KOPT-K1 (cell line): ENCODE measurements at regions not wholly inside any gene's neighbourhood (a gene's known extent, or its start where the extent isn't known, plus 50 kb on each side); places are given as distances from the start of the nearest gene placed in this dataset.
"Not testable (repeated sequence)": the region's sequence is repeated elsewhere in the genome, so short reads cannot be mapped to it uniquely, and the experiment has no call there.

Source experiments
- H3K27ac ChIP-seq: fragments of 200-600 bp; sonication (generic); 2 replicates; pipeline ENCODE4 v1.5.1; 2016; ENCODE audit warnings: antibody characterized with exemption, mild to moderate bottlenecking, low read depth, low read length; ENCODE audit not compliant: poor library complexity, severe bottlenecking
- H3K36me3 ChIP-seq: fragments of 200-600 bp; sonication (generic); 2 replicates; pipeline ENCODE4 v1.5.1; 2017; ENCODE audit warnings: antibody characterized with exemption, mild to moderate bottlenecking, low read length, moderate library complexity; ENCODE audit not compliant: insufficient read depth
- H3K9me3 ChIP-seq: fragments of 200-600 bp; sonication (generic); 2 replicates; pipeline ENCODE4 v1.5.1; 2017; ENCODE audit warnings: antibody characterized with exemption, low read length, mild to moderate bottlenecking; ENCODE audit not compliant: insufficient read depth, poor library complexity, severe bottlenecking

DNA sequence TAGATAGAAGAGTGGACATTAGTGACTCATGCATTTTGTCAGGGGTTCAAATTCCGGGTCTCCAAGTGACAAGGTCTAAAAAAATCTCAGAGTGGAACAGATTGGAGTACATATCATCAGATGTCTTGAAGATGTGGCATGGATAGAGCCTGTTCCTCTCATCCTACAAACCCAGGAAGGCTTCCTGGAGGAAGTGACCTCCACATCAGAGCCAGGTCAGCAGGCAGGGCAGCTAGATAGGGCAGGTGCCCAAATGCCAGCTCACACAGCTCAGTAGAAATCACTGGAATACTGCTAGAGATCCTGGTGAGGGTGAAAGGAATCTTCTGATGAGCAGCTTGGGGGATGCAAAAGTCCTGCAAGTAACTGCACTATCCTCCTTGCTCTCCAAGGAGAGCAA is 196.6 kb upstream of the SDK2 start:
- peaks cover 19% of the 10 kb centered on the region for H3K9me3 ChIP-seq
- no peaks in the 10 kb centered on the region for H3K36me3 ChIP-seq
- no peak overlapping the region for H3K27ac ChIP-seq

DNA sequence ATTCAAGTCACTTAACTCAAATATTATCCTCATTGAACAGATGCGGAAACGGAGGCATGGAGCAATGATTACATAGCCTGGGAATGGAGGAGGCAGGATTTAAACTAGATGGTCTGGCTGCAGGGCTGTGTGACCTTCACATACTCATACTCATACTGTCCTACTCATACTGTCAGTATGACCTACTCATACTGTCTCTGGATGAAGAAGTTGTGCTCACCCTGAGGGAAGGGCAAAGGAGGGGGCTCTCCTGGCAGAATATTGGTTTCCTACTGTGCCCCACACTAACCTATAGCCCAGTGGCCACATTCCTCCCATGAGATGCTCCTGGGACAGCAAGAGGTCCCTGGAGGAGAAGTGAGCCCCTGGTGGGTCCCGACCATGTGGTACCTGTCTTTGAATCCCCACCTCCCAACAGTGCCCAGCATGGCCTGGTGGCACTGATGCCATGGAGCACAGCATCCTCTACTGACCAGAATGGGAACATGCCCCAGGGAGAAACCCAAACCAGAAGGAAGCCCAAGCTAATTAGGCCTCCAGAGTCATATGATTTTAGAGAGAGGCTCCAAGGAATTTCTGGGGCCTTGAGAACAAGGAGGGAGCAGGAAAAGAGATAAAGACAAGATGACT is 197.3 kb upstream of the SDK2 start:
- Histone ChIP-seq H3K27ac (no peak overlapping the region), H3K36me3 (no peaks in the 10 kb centered on the region), H3K9me3 (peaks cover 12% of the 10 kb centered on the region)

DNA sequence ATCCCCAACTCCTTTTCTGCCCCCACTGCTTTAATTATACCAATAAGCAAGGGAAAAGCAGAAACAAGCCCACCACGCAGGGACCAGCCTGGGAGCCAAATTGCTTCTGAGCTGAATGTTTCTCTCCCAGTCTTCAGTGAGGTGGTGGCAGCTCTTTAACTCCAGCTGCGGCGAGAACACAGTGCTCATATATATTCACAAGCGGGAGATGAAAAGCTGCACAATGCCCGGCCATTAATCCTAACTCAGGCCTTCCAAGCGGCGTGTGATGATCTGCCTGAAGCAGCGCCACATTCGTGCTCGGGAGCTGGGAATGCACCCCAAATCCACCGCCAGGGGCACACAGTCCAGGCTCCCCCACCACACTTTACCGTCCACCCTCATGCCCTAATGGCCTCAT is 203.7 kb upstream of the SDK2 start:
- no peaks in the 10 kb centered on the region for H3K36me3 ChIP-seq
- no peak overlapping the region for H3K27ac ChIP-seq
- H3K9me3 ChIP-seq: peaks cover 1% of the 10 kb centered on the region

DNA sequence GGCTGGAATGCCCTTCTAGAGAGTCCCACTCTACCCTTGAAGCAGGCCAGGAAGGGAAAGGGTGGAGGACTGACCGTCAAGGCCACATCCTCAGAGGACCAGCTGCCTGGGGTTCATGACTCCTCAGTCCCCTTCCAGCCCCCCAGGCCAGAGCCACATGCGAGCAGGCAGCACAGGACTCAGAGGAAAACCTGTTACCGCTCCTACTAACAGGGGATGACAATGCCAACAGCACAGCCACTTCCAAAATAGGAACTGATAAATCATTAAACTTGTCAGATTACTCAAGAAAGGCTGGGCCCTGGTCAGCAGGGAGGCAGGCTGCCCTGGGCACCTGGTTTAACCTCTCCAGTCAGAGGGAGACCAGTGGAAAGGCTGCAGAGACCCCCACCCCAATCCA is 206.2 kb upstream of the SDK2 start:
- no peak overlapping the region for H3K27ac ChIP-seq
- peaks cover 19% of the 10 kb centered on the region for H3K9me3 ChIP-seq
- no peaks in the 10 kb centered on the region for H3K36me3 ChIP-seq

DNA sequence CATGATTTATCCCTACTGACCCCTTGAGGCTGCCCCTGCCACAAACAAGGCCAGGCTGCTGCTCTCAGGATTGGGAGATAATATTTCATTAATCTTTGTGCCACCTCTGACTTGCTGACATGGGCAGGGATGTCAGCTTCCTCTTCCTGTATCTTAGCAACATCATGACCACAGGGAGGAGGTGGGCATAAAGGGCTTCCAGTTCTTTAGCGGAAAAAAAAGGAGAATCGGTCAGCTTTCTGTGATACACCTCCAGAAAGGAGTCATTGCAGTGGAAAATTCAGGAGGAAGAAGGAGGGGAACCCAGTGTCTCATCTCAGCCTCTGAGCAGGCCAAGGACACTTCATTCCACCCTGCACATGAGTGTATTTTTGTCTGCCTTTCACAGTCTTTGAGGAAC is 206.8 kb upstream of the SDK2 start:
- Histone ChIP-seq H3K27ac (no peak overlapping the region), H3K9me3 (peaks cover 24% of the 10 kb centered on the region), H3K36me3 (no peaks in the 10 kb centered on the region)

DNA sequence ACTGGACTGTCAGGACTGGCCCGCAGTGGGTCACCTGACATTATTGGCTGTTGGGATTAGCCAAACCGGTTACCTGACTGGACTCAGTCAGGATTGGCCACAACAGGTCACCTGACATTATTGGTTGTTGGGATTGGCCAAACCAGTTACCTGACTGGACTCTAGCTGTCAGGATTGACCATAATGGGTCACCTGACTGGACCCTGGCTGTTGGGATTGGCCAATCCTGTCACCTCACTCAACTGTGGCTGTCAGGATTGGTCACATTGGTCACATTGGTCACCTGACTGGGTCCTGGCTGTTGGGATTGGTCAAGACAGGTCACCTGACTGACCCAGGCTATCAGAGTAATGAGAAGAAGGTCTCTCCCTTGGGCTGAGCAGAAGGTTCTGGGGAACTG is 207.7 kb upstream of the SDK2 start:
- Histone ChIP-seq H3K27ac (no peak overlapping the region), H3K36me3 (no peaks in the 10 kb centered on the region), H3K9me3 (peaks cover 24% of the 10 kb centered on the region)

DNA sequence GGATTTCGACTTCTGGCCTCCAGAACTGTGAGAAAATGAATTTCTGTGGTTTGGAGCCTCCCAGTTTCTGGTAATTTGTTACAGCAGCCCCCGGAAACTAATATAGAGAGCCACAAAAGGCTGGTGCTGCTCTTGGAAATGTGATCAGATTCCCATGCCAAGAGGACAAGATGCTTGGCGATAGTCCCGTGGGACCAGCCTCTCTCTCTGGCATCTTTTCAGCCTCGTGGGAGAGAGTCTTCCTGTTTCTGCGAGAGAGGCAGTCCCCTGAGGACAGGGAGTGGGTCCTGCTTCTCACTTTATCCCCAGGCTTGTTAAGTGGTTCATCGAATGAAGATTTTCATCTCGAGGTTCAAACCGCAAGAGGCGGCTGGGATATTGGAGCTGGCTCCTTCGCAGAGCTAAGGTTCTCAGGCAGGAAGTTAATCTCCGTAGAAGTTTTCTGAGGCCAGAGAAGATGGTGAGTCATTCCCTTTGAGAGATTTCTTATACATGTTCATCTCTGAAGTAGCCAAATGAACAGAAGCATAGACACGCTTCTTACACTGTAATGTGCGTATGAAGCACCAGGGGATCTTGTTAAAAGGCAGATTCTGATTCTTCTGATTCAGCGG is 211.6 kb upstream of the SDK2 start:
- Histone ChIP-seq H3K9me3 (peaks cover 24% of the 10 kb centered on the region), H3K27ac (no peak overlapping the region), H3K36me3 (no peaks in the 10 kb centered on the region)

DNA sequence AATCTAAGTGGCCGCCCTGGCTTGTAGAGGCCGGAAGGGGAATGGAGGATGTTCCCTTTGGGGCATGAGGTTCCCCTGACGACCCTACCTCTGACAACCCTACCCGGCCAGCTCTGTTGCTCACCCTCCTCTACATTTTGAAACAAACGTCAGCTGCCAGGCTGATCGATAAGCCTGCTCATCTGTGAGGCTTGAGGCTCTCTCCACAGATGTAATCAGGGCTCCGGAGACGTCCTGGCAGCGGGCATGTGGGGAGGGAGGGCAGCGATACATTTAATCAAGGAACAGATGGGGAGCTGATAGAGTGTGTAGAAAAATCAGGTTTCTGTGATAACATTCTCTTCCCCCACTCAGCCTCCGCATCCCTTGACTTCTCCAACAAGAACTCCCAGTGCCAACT is 212.3 kb upstream of the SDK2 start:
- H3K36me3 ChIP-seq: no peaks in the 10 kb centered on the region
- peaks cover 24% of the 10 kb centered on the region for H3K9me3 ChIP-seq
- H3K27ac ChIP-seq: no peak overlapping the region

DNA sequence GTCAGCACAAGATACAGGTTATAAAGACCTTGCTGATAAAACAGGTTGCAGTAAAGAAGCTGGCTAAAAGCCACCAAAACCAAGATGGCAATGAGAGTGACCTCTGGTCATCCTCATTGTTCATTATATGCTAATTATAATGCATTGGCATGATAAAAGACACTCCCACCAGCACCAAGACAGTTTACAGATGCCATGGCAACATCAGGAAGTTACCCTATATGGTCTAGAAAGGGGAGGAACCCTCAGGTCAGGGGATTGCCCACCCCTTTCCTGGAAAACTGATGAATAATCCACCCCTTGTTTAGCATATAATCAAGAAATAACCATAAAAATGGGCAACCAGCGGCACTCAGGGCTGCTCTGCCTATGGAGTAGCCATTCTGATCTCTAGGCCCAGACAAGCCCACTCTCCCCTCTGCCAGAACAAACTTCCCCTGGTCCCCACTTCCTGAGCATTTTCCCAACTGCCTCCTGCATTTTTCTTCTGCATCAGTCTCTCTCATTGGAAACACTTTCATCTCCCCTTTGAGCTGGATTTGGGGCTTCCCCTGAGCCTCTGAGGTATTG is 215.3 kb upstream of the SDK2 start:
- not testable (repeated sequence) for H3K36me3 ChIP-seq, H3K27ac ChIP-seq, H3K9me3 ChIP-seq

DNA sequence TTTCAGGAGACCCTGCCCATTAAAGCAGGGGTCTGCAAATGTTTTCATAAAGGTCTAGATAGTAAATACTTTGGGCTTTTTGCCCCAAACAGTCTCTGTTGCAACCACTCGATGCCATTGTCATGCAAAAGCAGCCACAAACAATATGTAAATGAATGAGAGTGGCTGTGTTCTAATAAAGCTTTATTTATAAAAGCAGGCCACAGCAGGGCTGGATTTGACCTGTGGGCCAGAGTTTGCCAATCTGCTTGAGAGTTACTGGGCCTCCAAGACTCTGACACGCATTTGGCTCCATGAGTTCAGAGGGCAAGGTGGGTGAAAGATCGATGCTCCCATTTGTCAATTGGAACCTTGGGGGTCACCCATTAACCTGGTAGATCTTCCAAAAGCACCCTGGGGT is 217.3 kb upstream of the SDK2 start:
- Histone ChIP-seq H3K27ac (no peak overlapping the region), H3K9me3 (no peaks in the 10 kb centered on the region), H3K36me3 (no peaks in the 10 kb centered on the region)

DNA sequence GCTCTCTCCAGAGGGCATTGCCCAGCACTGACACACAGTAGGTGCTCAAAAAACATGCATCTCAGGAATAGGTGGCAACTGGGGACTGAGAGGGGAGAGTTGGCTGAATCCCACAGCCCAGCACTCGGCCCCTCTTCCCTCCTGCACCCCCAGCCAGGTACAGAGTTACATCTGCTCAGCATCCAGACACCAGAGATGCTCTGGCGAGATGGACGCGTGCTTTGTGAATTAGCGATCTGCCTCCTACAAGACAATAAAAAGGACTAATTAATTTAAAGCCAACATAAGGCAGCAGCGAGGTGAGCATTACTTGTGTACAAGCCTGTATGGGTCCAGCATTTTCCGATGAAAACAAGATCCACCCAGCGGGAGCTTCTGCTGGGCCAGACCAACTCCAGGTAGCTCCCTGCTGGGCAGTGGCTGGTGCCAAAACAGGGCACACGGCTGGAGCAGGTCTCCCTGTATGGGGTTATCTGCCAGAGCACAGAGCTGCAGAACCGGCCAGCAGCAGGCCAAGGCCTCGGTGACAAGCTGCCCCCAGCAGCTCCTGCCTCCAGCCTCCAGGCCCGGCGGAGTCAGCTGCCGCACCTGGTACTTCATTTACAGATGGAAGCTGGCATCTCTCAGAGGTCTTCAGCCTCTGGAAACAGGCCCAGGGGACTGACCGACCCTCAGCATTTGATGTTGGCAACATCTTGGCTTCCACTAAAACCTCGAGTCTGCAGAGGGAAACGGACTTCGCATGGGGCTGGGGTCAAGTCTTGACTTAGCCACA is 219.7 kb upstream of the SDK2 start:
- H3K36me3 ChIP-seq: no peaks in the 10 kb centered on the region
- no peaks in the 10 kb centered on the region for H3K9me3 ChIP-seq
- no peak overlapping the region for H3K27ac ChIP-seq

DNA sequence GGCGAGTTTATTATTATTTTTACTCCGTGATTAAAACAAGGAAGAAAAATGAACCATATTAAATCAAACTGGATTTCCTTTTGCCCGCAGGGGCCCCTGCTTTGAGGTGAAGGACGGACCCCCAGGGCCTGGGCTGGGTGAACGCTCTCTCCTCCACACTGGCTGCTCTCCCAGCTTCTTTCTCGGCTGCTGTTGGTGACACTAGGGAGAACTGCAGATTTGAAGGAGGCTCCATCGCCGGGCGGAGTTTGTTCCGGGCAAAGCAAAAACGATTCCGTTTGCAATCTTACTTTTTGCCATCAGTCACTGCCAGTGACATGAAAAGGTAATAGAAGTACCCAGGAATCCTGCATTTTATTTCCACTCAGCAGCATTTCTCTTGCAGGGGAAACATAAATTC is 221.6 kb upstream of the SDK2 start:
- H3K36me3 ChIP-seq: no peaks in the 10 kb centered on the region
- H3K9me3 ChIP-seq: no peaks in the 10 kb centered on the region

DNA sequence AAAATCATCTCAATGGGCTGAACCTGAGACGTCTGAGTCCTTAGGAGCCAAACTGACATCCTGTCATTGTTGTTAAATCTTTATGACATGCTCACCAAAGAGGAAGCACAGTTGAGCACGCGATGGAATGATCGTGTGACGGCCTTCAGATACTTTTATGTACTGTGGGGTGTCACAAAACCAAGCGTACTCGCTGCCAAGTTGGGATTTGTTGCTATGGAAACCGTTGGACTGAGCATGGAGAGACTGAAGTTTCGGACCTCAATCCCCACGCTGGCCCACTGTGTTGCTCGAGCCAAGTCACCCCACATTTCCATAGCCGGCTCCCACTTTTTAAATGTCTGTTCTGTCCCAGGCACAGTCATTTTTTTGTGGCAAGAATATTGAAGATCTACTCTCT is 222.8 kb upstream of the SDK2 start:
- Histone ChIP-seq H3K27ac (no peak overlapping the region), H3K9me3 (no peaks in the 10 kb centered on the region), H3K36me3 (no peaks in the 10 kb centered on the region)

More for the DNA sequence above, 221.6 kb upstream of the SDK2 start:
- no peak overlapping the region for H3K27ac ChIP-seq

DNA sequence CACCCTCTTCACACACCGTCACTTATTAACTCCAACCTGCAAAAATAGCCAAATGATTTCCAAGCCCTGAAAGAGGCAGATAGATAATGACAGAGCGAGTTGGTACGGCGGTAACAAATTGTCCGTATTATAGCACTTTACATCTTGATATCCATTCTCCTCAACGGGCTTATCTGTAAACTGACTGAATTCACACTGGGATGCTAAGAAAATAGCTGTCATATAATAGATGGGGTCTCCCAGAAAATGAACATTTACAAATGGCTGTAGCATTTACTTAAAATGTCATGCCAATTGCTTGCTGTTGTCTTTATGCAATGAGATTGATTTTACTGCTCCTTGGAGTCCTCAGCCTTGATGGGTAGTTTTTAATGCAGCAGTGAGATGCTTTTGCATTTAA is 225.8 kb upstream of the SDK2 start:
- Histone ChIP-seq H3K9me3 (no peaks in the 10 kb centered on the region), H3K27ac (no peak overlapping the region), H3K36me3 (no peaks in the 10 kb centered on the region)

DNA sequence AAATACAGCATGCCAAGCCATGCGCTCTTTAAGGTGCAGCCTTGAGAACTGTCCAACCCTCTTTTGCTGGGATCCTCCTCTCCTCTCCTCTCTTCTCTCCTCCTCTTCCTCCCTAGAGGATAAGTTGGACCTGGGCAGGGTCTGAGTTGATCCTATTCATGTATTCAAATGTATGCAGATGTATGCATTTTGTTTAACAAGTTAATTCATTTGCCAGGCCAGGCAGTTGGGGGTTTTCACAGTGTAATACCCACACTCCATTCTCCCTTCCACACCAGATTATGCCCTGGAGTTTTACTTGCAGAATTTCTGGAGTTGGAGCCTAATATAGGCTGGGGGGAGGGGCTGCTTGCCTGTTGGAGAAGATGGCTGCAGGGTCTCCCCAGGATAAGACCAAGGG is 226.2 kb upstream of the SDK2 start:
- no peak overlapping the region for H3K27ac ChIP-seq
- H3K9me3 ChIP-seq: no peaks in the 10 kb centered on the region
- no peaks in the 10 kb centered on the region for H3K36me3 ChIP-seq
